ENCODE measurements at regions not wholly inside any gene's neighbourhood (a gene's known extent, or its start where the extent isn't known, plus 50 kb on each side); places are given as distances from the start of the nearest gene placed in this dataset.

DNA sequence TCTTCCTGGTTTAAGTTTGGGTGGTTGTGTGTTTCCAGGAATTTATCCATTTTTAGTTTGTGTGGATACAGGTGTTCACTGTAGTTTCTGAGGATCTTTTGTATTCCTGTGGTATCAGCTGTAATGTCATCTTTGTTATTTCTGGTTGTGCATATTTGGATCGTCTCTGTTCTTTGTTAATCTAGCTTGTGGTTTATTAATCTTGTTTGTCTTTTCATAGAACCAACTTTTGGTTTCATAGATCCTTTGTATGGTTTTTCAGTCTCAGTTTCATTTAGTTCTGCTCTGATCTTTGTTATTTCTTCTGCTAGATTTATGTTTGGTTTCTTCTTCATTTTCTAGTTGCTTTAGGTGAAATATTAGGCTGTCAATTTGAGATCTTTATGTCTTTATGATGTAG is 202.4 kb upstream of the ZSWIM2 start (continued):
- TF ChIP-seq ZNF23 (tag by site-specific recombination; IDR thresholded peaks at IDR 0.05; ENCODE audit: borderline replicate concordance) (no peak), ZNF274 (IDR thresholded peaks at IDR 0.05; ENCODE audit: low read length) (no peak), ZNF274 (tag by site-specific recombination; IDR thresholded peaks at IDR 0.05; ENCODE audit: borderline replicate concordance) (no peak)
- TF ChIP-seq, protein P1, sequence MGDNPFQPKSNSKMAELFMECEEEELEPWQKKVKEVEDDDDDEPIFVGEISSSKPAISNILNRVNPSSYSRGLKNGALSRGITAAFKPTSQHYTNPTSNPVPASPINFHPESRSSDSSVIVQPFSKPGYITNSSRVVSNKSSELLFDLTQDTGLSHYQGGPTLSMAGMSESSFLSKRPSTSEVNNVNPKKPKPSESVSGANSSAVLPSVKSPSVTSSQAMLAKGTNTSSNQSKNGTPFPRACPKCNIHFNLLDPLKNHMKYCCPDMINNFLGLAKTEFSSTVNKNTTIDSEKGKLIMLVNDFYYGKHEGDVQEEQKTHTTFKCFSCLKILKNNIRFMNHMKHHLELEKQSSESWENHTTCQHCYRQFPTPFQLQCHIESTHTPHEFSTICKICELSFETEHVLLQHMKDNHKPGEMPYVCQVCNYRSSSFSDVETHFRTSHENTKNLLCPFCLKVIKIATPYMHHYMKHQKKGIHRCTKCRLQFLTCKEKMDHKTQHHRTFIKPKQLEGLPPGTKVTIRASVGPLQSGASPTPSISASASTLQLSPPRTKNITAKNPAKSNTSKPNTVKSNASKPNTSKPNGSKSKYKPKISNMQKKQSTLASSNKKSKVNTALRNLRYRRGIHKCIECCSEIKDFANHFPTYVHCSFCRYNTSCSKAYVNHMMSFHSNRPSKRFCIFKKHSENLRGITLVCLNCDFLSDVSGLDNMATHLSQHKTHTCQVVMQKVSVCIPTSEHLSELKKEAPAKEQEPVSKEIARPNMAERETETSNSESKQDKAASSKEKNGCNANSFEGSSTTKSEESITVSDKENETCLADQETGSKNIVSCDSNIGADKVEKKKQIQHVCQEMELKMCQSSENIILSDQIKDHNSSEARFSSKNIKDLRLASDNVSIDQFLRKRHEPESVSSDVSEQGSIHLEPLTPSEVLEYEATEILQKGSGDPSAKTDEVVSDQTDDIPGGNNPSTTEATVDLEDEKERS (tag by site-specific recombination; IDR thresholded peaks at IDR 0.05) = no peak
- TF ChIP-seq, protein P2, sequence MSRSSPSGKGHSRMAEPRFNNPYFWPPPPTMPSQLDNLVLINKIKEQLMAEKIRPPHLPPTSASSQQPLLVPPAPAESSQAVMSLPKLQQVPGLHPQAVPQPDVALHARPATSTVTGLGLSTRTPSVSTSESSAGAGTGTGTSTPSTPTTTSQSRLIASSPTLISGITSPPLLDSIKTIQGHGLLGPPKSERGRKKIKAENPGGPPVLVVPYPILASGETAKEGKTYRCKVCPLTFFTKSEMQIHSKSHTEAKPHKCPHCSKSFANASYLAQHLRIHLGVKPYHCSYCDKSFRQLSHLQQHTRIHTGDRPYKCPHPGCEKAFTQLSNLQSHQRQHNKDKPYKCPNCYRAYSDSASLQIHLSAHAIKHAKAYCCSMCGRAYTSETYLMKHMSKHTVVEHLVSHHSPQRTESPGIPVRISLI (tag by site-specific recombination; IDR thresholded peaks at IDR 0.05) = no peak
- TF ChIP-seq, protein P3, sequence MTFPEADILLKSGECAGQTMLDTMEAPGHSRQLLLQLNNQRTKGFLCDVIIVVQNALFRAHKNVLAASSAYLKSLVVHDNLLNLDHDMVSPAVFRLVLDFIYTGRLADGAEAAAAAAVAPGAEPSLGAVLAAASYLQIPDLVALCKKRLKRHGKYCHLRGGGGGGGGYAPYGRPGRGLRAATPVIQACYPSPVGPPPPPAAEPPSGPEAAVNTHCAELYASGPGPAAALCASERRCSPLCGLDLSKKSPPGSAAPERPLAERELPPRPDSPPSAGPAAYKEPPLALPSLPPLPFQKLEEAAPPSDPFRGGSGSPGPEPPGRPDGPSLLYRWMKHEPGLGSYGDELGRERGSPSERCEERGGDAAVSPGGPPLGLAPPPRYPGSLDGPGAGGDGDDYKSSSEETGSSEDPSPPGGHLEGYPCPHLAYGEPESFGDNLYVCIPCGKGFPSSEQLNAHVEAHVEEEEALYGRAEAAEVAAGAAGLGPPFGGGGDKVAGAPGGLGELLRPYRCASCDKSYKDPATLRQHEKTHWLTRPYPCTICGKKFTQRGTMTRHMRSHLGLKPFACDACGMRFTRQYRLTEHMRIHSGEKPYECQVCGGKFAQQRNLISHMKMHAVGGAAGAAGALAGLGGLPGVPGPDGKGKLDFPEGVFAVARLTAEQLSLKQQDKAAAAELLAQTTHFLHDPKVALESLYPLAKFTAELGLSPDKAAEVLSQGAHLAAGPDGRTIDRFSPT (tag by site-specific recombination; IDR thresholded peaks at IDR 0.05) = no peak

DNA sequence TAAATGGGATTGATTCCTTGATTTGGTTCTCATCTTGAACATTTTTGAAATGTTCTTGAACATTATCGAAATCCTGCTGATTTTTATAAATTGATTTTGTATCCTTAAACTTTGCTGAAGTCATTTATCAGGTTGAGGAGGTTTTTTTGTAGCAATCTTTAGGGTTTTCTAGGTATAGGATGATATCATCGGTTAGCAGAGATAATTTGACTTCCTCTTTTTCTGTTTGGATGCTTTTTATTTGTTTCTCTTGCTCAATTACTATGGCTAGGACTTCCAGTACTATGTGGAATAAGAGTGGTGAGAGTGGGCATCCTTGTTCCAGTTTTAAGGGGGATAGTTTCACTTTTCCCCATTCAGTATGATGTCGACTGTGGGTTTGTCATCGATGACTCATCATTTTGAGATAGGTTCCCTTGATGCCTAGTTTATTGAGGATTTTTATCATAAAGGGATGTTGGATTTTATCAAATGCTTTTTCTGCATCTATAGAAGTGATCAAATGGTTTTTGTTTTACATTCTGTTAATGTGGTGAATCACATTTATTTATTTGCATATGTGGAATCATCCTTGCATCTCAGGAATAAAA is 201.5 kb upstream of the ZSWIM2 start:
- ChIA-PET POLR2A (no interaction called here), CTCF (no interaction called here)
- Histone ChIP-seq H3K36me3 (ENCODE audit: control insufficient read depth in 2 of 2, insufficient read depth in 1 of 2, low read length in 2 of 2) (no peaks in the 10 kb centered on the region), H3K27ac (ENCODE audit: extremely low read depth, low read depth, low read length) (no peak overlapping the region), H3K9me3 (ENCODE audit: control insufficient read depth, insufficient read depth, low read depth, low read length) (no peaks in the 10 kb centered on the region), H3K4me1 (ENCODE audit: control insufficient read depth, insufficient read depth, low read length) (no peaks in the 10 kb centered on the region), H3K4me3 (ENCODE audit: low read depth, low read length) (no peak overlapping the region)
- TF ChIP-seq ZNF133 (tag by site-specific recombination; IDR thresholded peaks at IDR 0.05) (no peak), RBAK (tag by site-specific recombination; IDR thresholded peaks at IDR 0.05) (no peak), ZNF596 (tag by site-specific recombination; IDR thresholded peaks at IDR 0.05) (no peak), ZFHX2 (tag by site-specific recombination; conservative IDR thresholded peaks at IDR 0.05) (no peak), ZNF114 (tag by site-specific recombination; IDR thresholded peaks at IDR 0.05) (no peak), HOXC10 (CRISPR knock-in tag; IDR thresholded peaks at IDR 0.05) (no peak)
- TF ChIP-seq, protein P4, sequence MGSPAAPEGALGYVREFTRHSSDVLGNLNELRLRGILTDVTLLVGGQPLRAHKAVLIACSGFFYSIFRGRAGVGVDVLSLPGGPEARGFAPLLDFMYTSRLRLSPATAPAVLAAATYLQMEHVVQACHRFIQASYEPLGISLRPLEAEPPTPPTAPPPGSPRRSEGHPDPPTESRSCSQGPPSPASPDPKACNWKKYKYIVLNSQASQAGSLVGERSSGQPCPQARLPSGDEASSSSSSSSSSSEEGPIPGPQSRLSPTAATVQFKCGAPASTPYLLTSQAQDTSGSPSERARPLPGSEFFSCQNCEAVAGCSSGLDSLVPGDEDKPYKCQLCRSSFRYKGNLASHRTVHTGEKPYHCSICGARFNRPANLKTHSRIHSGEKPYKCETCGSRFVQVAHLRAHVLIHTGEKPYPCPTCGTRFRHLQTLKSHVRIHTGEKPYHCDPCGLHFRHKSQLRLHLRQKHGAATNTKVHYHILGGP (tag by site-specific recombination; IDR thresholded peaks at IDR 0.05) = no peak

DNA sequence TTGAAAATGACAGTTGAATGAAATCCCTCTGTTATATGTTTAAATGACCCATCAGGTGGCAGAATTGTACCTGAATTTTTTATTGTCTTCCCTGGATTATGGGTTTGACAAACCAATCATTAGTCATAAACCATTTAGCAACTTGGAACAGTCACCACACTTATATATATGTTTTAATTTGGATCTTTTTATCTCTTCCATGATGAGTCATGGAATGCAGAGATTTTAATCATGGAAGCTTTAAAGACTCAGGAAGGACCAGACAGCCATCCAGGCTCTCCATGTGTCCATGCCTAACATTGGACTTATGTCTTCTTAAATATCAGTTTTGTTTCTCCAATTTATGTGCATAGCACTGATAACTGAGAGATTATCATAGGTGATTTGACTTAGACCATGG is 188.3 kb upstream of the ZSWIM2 start:
- no peaks in the 10 kb centered on the region for H3K9me3 ChIP-seq (ENCODE audit: control insufficient read depth, insufficient read depth, low read depth, low read length)
- TF ChIP-seq HOXA7 (CRISPR knock-in tag; IDR thresholded peaks at IDR 0.05; ENCODE audit: borderline replicate concordance) (no peak), ZFP41 (tag by site-specific recombination; IDR thresholded peaks at IDR 0.05; ENCODE audit: borderline replicate concordance) (no peak)
- POLR2A ChIA-PET = no interaction called here

More for the DNA sequence above, 188.3 kb upstream of the ZSWIM2 start:
- no peaks in the 10 kb centered on the region for H3K4me1 ChIP-seq (ENCODE audit: control insufficient read depth, insufficient read depth, low read length)
- CTCF ChIA-PET = no interaction called here
- H3K27ac ChIP-seq (ENCODE audit: extremely low read depth, low read depth, low read length) = no peak overlapping the region
- H3K4me3 ChIP-seq (ENCODE audit: low read depth, low read length) = no peak overlapping the region
- no peaks in the 10 kb centered on the region for H3K36me3 ChIP-seq (ENCODE audit: control insufficient read depth in 2 of 2, insufficient read depth in 1 of 2, low read length in 2 of 2)

Measured in HEK293 (cell line).